WTC11 (cell line): ENCODE measurements at regions not wholly inside any gene's neighbourhood (a gene's known extent, or its start where the extent isn't known, plus 50 kb on each side); places are given as distances from the start of the nearest gene placed in this dataset.

Experiments
- ATAC-seq: fragments of 200-7000 bp; cut with Tn5 transposase; 2 replicates; pipeline ENCODE4 v1.10.0; 2021; ENCODE audit warnings: mild to moderate bottlenecking, moderate library complexity
- CTCF ChIA-PET: fragments of 300-600 bp; sonication (Branson Sonifier 250); formaldehyde crosslinking; loops from one replicate; lab custom pipeline; 2021; ENCODE audit warnings: antibody characterized with exemption; lab: Charles Lee
- POLR2A ChIA-PET: fragments of 350-600 bp; sonication (Branson Sonifier 250); formaldehyde crosslinking; loops from one replicate; lab custom pipeline; 2021; ENCODE audit warnings: antibody characterized with exemption; lab: Charles Lee
- DNase-seq: peaks from one replicate; pipeline ENCODE4 v3.0.0; 2021; ENCODE audit warnings: low spot score
- H3K27ac Mint-ChIP-seq: 2 replicates; pipeline ENCODE4 v1.8.0; 2021; ENCODE audit warnings: mixed read lengths
- H3K27me3 Mint-ChIP-seq: 2 replicates; pipeline ENCODE4 v1.8.0; 2021; ENCODE audit warnings: low read depth, mild to moderate bottlenecking, moderate library complexity, mixed read lengths
- H3K36me3 Mint-ChIP-seq: 2 replicates; pipeline ENCODE4 v1.8.0; 2021; ENCODE audit warnings: mixed read lengths
- H3K4me1 Mint-ChIP-seq: 2 replicates; pipeline ENCODE4 v1.8.0; 2022; ENCODE audit warnings: mixed read lengths
- H3K4me3 Mint-ChIP-seq: 2 replicates; pipeline ENCODE4 v1.8.0; 2021; ENCODE audit warnings: mild to moderate bottlenecking, moderate library complexity, mixed read lengths
- H3K9me3 Mint-ChIP-seq: 2 replicates; pipeline ENCODE4 v1.8.0; 2021; ENCODE audit warnings: mixed read lengths
- AR ChIP-seq: fragments of 250-450 bp; sonication (Bioruptor Pico); IDR thresholded peaks from 2 replicates; pipeline ENCODE4 v1.9.0; 2021; ENCODE audit warnings: mild to moderate bottlenecking
- ATF1 ChIP-seq: sonication (generic); formaldehyde crosslinking; IDR thresholded peaks from 2 replicates; pipeline ENCODE4 v1.8.1; 2023; ENCODE audit warnings: mild to moderate bottlenecking, moderate library complexity, missing genetic modification reagents
- ATF3 ChIP-seq: sonication (generic); formaldehyde crosslinking; conservative IDR thresholded peaks from 2 replicates; pipeline ENCODE4 v1.8.1; 2022; ENCODE audit warnings: mild to moderate bottlenecking, missing genetic modification reagents
- E2F1 ChIP-seq: sonication (generic); formaldehyde crosslinking; IDR thresholded peaks from 2 replicates; pipeline ENCODE4 v1.8.0; 2022; ENCODE audit warnings: mild to moderate bottlenecking, missing genetic modification reagents
- GABPB1 ChIP-seq: sonication (generic); formaldehyde crosslinking; IDR thresholded peaks from 2 replicates; pipeline ENCODE4 v1.8.1; 2023; ENCODE audit warnings: mild to moderate bottlenecking, missing genetic modification reagents
- GTF2I ChIP-seq: fragments of 250-450 bp; sonication (Bioruptor Pico); conservative IDR thresholded peaks from 2 replicates; pipeline ENCODE4 v1.4.0; 2021; ENCODE audit warnings: mild to moderate bottlenecking
- HMGA2 ChIP-seq: fragments of 250-450 bp; sonication (Bioruptor Pico); IDR thresholded peaks from 2 replicates; pipeline ENCODE4 v1.4.0; 2021; ENCODE audit warnings: mild to moderate bottlenecking, moderate library complexity
- MAX ChIP-seq: sonication (generic); formaldehyde crosslinking; IDR thresholded peaks from 2 replicates; pipeline ENCODE4 v1.8.0; 2022; ENCODE audit warnings: mild to moderate bottlenecking, missing genetic modification reagents
- MXD4 ChIP-seq: fragments of 250-450 bp; sonication (Bioruptor Pico); IDR thresholded peaks from 2 replicates; pipeline ENCODE4 v1.8.0; 2021; ENCODE audit warnings: mild to moderate bottlenecking, moderate library complexity, borderline replicate concordance
- NR2C2 ChIP-seq: sonication (generic); formaldehyde crosslinking; IDR thresholded peaks from 2 replicates; pipeline ENCODE4 v1.8.0; 2022; ENCODE audit warnings: mild to moderate bottlenecking, missing genetic modification reagents
- OVOL2 ChIP-seq: fragments of 250-450 bp; sonication (Bioruptor Pico); IDR thresholded peaks from 2 replicates; pipeline ENCODE4 v1.9.0; 2021; ENCODE audit warnings: mild to moderate bottlenecking, borderline replicate concordance
- PRDM15 ChIP-seq: sonication (generic); formaldehyde crosslinking; IDR thresholded peaks from 2 replicates; pipeline ENCODE4 v1.8.0; 2022; ENCODE audit warnings: missing genetic modification reagents
- PRRX2 ChIP-seq: fragments of 250-450 bp; sonication (Bioruptor Pico); IDR thresholded peaks from 2 replicates; pipeline ENCODE4 v1.8.0; 2021; ENCODE audit warnings: mild to moderate bottlenecking
- SMAD4 ChIP-seq: sonication (generic); formaldehyde crosslinking; IDR thresholded peaks from 2 replicates; pipeline ENCODE4 v1.8.0; 2022; ENCODE audit warnings: mild to moderate bottlenecking, missing genetic modification reagents
- ZBTB21 ChIP-seq: sonication (generic); formaldehyde crosslinking; IDR thresholded peaks from 2 replicates; pipeline ENCODE4 v1.8.1; 2023; ENCODE audit warnings: mild to moderate bottlenecking, missing genetic modification reagents, borderline replicate concordance
- ZBTB43 ChIP-seq: sonication (generic); formaldehyde crosslinking; IDR thresholded peaks from 2 replicates; pipeline ENCODE4 v1.8.1; 2023; ENCODE audit warnings: mild to moderate bottlenecking, missing genetic modification reagents
- ZNF423 ChIP-seq: fragments of 250-450 bp; sonication (Bioruptor Pico); IDR thresholded peaks from 2 replicates; pipeline ENCODE4 v2.1.2; 2022; ENCODE audit warnings: mild to moderate bottlenecking, moderate library complexity
- ZNF425 ChIP-seq: fragments of 250-450 bp; sonication (Bioruptor Pico); conservative IDR thresholded peaks from 2 replicates; pipeline ENCODE4 v1.9.0; 2021; ENCODE audit warnings: mild to moderate bottlenecking
- ZNF671 ChIP-seq: fragments of 250-450 bp; sonication (Bioruptor Pico); IDR thresholded peaks from 2 replicates; pipeline ENCODE4 v1.8.0; 2021; ENCODE audit warnings: mild to moderate bottlenecking
- ZSCAN18 ChIP-seq: fragments of 250-450 bp; sonication (Bioruptor Pico); IDR thresholded peaks from 2 replicates; pipeline ENCODE4 v2.1.2; 2022; ENCODE audit warnings: mild to moderate bottlenecking, moderate library complexity

GRCh38 chr7:116153050-116153449, 57.3 kb upstream of the TES start:
- no peaks in the 10 kb centered on the region for H3K27me3 Mint-ChIP-seq
- no peaks in the 10 kb centered on the region for H3K9me3 Mint-ChIP-seq
- no peaks in the 10 kb centered on the region for H3K36me3 Mint-ChIP-seq
- DNase-seq (no peak), ATAC-seq (no peak)
- no peak overlapping the region for H3K27ac Mint-ChIP-seq
- TF ChIP-seq GTF2I (CRISPR knock-in tag) (no peak), PRDM15 (no peak), GABPB1 (CRISPR knock-in tag) (no peak), ZSCAN18 (CRISPR knock-in tag) (no peak), ZBTB21 (CRISPR knock-in tag) (no peak), ZNF425 (CRISPR knock-in tag) (no peak), OVOL2 (CRISPR knock-in tag) (no peak), E2F1 (no peak), ZNF423 (CRISPR knock-in tag) (no peak), MAX (no peak), ATF3 (CRISPR knock-in tag) (no peak), NR2C2 (CRISPR knock-in tag) (no peak), HMGA2 (no peak), ATF1 (no peak), SMAD4 (CRISPR knock-in tag) (no peak), ZBTB43 (no peak), AR (CRISPR knock-in tag) (no peak), PRRX2 (no peak), ZNF671 (CRISPR knock-in tag) (no peak), MXD4 (CRISPR knock-in tag) (no peak)
- no peak overlapping the region for H3K4me3 Mint-ChIP-seq
- CTCF ChIA-PET: interaction anchor here (1.1 to 1.7 kb wide), 3 partner anchors 14 to 27 kb away, joined by 3 to 6 read pairs (median 3); no protein-coding TSS in a partner anchor
- POLR2A ChIA-PET: no interaction called here
- 0 out of 2 replicates have a peak, but pooled peaks cover 5% of the 10 kb centered on the region for H3K4me1 Mint-ChIP-seq
